ENCODE measurements at regions not wholly inside any gene's neighbourhood (a gene's known extent, or its start where the extent isn't known, plus 50 kb on each side); places are given as distances from the start of the nearest gene placed in this dataset.

GRCh38 chr4:124530464-124531077 is 182.0 kb downstream of the ANKRD50 start:
- DNase-seq (ENCODE audit: low read depth): no peak

GRCh38 chr4:124534131-124534530 is 178.4 kb downstream of the ANKRD50 start:
- no peak for DNase-seq (ENCODE audit: low read depth)

- DNase-seq (ENCODE audit: low read depth): no peak
These were observed 177.5 kb downstream of the ANKRD50 start for GRCh38 chr4:124535003-124535402.

GRCh38 chr4:124536946-124537345 is 175.6 kb downstream of the ANKRD50 start:
- DNase-seq (ENCODE audit: low read depth): no peak

GRCh38 chr4:124537971-124538370 is 174.6 kb downstream of the ANKRD50 start:
- DNase-seq (ENCODE audit: low read depth): no peak

- DNase-seq (ENCODE audit: low read depth): no peak
These were observed 172.5 kb downstream of the ANKRD50 start for GRCh38 chr4:124540014-124540413.

GRCh38 chr4:124541652-124542420 is 170.7 kb downstream of the ANKRD50 start:
- DNase-seq (ENCODE audit: low read depth): no peak

GRCh38 chr4:124555959-124556358 is 156.6 kb downstream of the ANKRD50 start:
- DNase-seq (ENCODE audit: low read depth): no peak

- no peak for DNase-seq (ENCODE audit: low read depth)
These were observed 148.4 kb downstream of the ANKRD50 start for GRCh38 chr4:124564121-124564520.

- no peak for DNase-seq (ENCODE audit: low read depth)
These were observed 147.2 kb downstream of the ANKRD50 start for GRCh38 chr4:124565371-124565770.

GRCh38 chr4:124566030-124566429 is 146.5 kb downstream of the ANKRD50 start:
- no peak for DNase-seq (ENCODE audit: low read depth)

GRCh38 chr4:124573056-124573455 is 139.5 kb downstream of the ANKRD50 start:
- no peak for DNase-seq (ENCODE audit: low read depth)

- DNase-seq (ENCODE audit: low read depth): no peak
These were observed 132.6 kb downstream of the ANKRD50 start for GRCh38 chr4:124579896-124580295.

- no peak for DNase-seq (ENCODE audit: low read depth)
These were observed 128.7 kb downstream of the ANKRD50 start for GRCh38 chr4:124583797-124584196.

GRCh38 chr4:124589786-124590185 is 122.7 kb downstream of the ANKRD50 start:
- DNase-seq (ENCODE audit: low read depth): no peak

GRCh38 chr4:124590480-124590879 is 122.1 kb downstream of the ANKRD50 start:
- no peak for DNase-seq (ENCODE audit: low read depth)

- DNase-seq (ENCODE audit: low read depth): no peak
These were observed 120.9 kb downstream of the ANKRD50 start for GRCh38 chr4:124591637-124592036.

- DNase-seq (ENCODE audit: low read depth): no peak
These were observed 119.0 kb downstream of the ANKRD50 start for GRCh38 chr4:124593494-124593893.

GRCh38 chr4:124594945-124595344 is 117.6 kb downstream of the ANKRD50 start:
- no peak for DNase-seq (ENCODE audit: low read depth)

GRCh38 chr4:124596816-124597215 is 115.7 kb downstream of the ANKRD50 start:
- no peak for DNase-seq (ENCODE audit: low read depth)

GRCh38 chr4:124610211-124610610 is 102.3 kb downstream of the ANKRD50 start:
- DNase-seq (ENCODE audit: low read depth): no peak

Data from stimulated activated CD8-positive, alpha-beta memory T cell treated with anti-CD3 and anti-CD28 coated beads, Interleukin-12 subunit alpha, Interleukin-12 subunit beta, amount 100 ng/mL, for 1 hour (primary cell).